Astrocyte of the cerebellum (primary cell): ENCODE measurements at regions not wholly inside any gene's neighbourhood (a gene's known extent, or its start where the extent isn't known, plus 50 kb on each side); places are given as distances from the start of the nearest gene placed in this dataset.

Experiments used
- DNase-seq: peaks from one replicate; pipeline ENCODE4 v3.0.0-alpha.2; 2011; ENCODE audit warnings: low read depth
- H3K4me3 ChIP-seq: 2 replicates; pipeline ENCODE4 v1.5.1; 2011; ENCODE audit warnings: mild to moderate bottlenecking, low read depth, low read length, moderate library complexity
- CTCF ChIP-seq: IDR thresholded peaks from 2 replicates; pipeline ENCODE4 v1.5.1; 2012; ENCODE audit warnings: low read length, low read depth, moderate library complexity, mild to moderate bottlenecking; ENCODE audit errors: missing control alignments
- in situ Hi-C: cut with HindIII; loops from 2 replicates; pipeline ENCODE4 v1.10.0; 2017; ENCODE audit warnings: low sequenced_read_pairs

- in situ Hi-C loops = no loop called here
- no peak for DNase-seq
- no peak overlapping the region for H3K4me3 ChIP-seq
- no peak for TF ChIP-seq CTCF
Observed at GRCh38 chr16:54453871-54454270, 167.3 kb upstream of the IRX3 start.

- in situ Hi-C loops = no loop called here
- peak; percentile 70 for DNase-seq
- no peak for TF ChIP-seq CTCF
- H3K4me3 ChIP-seq = no peak overlapping the region
Observed at GRCh38 chr16:54447576-54448440, 161.2 kb upstream of the IRX3 start.

GRCh38 chr16:54446639-54447038 is 160.1 kb upstream of the IRX3 start:
- H3K4me3 ChIP-seq = no peak overlapping the region
- peak; percentile 93 for DNase-seq
- TF ChIP-seq CTCF = no peak
- in situ Hi-C loops = no loop called here

- H3K4me3 ChIP-seq = no peak overlapping the region
- in situ Hi-C loops = no loop called here
- TF ChIP-seq CTCF = no peak
- DNase-seq = peak; percentile 46
Observed at GRCh38 chr16:54444851-54445458, 158.4 kb upstream of the IRX3 start.

- in situ Hi-C loops = no loop called here
- no peak for DNase-seq
- TF ChIP-seq CTCF = no peak
- no peak overlapping the region for H3K4me3 ChIP-seq
Observed at GRCh38 chr16:54443839-54444238, 157.3 kb upstream of the IRX3 start.

GRCh38 chr16:54443352-54443751 is 156.8 kb upstream of the IRX3 start:
- in situ Hi-C loops = no loop called here
- TF ChIP-seq CTCF = no peak
- no peak for DNase-seq
- H3K4me3 ChIP-seq = no peak overlapping the region
